NCI-H2081 (cell line): ENCODE measurements at regions not wholly inside any gene's neighbourhood (a gene's known extent, or its start where the extent isn't known, plus 50 kb on each side); places are given as distances from the start of the nearest gene placed in this dataset.
A peak's percentile ranks its signal among the peaks of the same experiment; 100 is the strongest.

Experiments
- DNase-seq, 2 experiments: peaks; one replicate each; lab custom pipeline; 2025; lab: John Stamatoyannopoulos, UW

DNA sequence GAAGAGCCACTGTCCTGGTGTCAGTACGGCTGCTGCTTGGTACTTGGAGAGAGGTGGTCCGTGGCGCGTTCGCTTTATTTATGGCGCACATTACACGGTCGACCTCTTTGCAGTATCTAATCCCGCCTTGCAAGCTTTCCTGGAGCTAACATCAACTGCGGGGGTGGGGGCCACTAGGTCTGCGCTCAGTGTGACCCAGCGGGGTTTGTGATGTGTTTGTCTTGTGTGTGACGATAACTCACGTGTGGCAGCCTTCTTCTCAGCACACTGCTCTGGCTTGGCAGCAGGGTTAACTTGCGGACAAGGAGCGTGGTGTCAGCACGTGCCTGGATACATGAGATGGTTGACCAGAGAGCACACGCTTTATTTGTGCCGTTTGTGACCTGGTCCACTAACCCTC is 122.2 kb upstream of the RTL1 start:
- DNase-seq = no peak

GRCh38 chr14:101026341-101026740 is 122.8 kb upstream of the RTL1 start:
- DNase-seq = no peak

DNA sequence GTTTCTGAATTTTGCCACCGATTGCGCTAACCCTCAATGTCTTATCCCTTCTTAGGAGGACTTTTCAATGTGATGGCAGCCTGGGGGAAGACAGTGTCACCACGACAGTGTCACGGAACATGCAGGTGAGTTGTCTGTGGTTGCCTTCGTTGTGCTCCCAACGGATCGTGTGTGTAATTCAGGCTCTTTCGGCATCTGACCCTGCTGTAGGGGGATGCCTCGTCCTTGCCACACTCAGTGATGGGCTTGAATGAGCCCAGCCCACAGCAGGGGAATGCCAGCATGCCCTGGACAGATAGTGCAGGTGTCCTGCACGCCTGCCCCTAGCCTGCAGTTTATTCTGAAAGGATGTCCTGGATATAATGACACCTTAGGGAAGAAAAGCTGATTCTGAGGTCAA is 123.8 kb upstream of the RTL1 start:
- DNase-seq = no peak

GRCh38 chr14:101027966-101028365 is 124.4 kb upstream of the RTL1 start:
- DNase-seq = no peak

- peak; percentile 56 to 84 for DNase-seq
Measured at GRCh38 chr14:101028971-101029667, 125.6 kb upstream of the RTL1 start.

DNA sequence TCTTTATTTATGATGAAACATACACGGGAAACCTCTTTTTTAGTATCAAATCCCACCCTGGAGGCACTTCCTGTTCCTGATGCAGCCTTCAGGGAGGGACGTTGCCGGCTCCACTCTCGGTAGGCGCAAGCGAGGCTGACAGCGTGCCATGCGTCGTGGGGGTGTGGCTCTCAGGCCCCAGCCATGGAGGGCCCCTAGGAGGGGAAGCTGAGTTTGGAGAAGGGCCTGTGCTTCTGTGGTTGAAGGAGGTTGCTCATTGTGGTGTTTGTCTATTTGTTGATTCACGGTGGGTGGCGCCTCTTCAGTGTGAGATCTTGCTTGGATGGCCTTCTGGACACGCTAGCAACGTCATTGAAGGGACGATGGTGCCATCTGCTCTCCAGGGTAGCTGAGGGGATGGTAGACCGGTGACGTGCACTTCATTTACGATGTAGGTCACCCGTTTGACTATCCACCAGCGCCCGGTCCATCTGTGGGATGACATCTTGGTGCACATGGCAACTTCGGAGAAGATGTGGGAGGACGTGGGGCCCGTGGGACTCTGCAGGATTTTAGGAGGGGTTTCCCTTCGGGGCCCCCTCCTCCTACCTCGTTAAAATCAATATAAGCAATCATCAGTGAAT is 126.3 kb upstream of the RTL1 start:
- no peak for DNase-seq

DNA sequence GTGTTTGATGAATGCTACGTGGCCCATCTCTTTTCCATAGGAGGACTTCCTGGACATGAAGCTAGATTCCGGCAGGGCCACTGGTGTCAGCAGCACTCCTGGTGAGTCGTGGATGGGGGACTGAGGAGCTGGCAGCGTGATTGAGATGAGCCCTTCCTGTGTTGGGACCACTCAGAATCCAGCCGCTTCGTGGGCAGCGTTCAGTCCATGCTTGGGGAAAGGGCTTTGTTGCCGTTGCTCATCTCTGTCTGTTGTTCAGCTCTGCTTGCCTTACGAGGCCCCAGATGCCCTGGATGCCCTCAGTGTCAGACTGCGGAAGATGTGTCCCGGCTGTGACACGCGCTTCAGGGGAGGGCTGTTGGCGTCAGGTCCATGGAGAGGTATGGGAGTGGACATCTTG is 127.1 kb upstream of the RTL1 start:
- DNase-seq = no peak

DNA sequence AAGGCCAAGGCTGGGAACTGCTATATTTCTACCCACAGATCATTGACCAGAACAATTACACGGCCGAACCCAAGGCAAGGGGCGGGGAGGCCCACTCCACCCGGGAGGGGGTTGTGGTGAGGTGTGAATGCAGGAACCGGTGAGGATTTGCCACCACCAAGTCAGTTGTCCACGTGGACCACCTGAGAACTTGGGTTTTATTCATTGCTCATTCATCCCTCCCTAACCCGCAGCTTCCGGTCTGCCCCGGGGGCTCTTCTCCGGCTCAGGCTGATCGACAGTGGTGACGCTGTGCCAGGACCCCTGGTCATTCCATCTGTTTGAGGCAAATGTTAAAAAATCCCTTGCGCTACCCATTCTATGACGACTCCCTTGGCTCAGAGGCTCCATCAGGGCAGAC is 127.7 kb upstream of the RTL1 start:
- DNase-seq = no peak

- no peak for DNase-seq
Measured at GRCh38 chr14:101031721-101032120, 128.2 kb upstream of the RTL1 start.

DNA sequence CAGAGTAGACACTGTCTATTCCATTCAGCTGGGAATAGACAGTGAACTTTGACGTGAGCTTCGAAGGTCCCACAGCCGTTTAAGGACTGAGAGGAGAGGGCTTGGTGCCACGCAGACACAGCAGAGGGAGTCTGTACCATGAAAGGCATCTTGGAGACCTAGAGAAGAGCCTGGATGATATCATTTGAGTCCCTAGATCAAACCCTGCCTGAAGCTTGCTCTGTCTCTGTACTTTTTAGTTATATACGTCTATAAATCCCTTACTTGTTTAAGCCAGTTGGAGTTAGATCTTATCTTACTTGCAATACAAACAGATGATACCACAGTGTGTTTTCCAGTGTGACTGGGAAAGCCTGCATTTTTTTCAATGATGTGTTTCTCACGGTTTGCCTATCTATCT is 128.9 kb upstream of the RTL1 start:
- DNase-seq = no peak

GRCh38 chr14:101033006-101033405 is 129.5 kb upstream of the RTL1 start:
- no peak for DNase-seq

DNA sequence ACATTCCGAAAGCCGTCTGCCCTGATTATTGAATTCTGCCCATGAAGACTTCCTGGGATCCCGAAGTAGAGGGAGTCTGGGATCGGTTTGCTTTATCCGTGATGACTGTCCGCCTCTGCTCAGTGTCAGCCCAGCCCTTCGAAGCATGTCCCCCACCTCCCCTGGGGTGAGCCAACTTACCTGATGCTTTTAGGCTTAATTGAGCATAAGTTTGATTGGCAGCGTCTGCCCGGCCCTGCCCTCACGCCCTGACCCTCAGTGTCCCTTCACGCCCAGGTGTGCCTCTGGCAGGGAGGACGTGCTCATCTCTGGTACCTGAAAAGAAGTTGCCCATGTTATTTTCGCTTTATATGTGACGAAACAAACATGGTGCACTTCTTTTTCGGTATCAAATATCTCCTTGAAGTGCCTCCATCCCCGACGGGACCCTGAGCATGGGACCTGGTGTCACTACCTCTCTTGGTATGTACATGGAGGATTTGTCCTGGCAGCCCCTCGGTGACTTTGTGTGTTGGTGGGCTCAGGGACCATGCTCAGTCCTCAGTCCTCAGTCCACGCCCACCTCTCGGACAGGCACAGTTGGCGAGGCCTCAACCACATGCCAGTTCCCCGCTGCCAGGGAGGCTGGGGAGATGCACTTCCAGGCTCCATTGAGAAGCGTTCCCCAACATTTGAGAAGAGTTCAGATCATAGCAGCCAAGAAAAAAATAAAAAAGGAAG is 130.1 kb upstream of the RTL1 start:
- no peak for DNase-seq

DNA sequence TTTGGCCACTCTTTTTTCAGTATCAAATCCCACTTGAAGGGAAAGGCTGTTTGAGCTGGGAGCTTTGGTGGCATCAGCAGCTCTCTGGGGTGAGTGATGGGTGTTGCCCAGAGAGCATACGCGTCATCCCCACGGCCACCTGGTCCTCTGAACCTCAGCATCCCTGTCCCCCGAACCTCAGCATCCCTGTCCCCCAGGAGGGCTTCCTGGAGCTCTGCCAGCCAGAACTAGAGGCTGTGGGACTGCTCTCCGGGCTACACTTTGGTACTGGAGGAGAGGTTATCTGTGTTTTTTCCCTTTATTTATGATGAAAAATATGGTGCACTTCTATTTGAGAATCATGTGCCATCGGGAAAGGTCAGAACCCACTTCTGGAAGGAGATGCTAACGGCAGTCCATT is 131.5 kb upstream of the RTL1 start:
- DNase-seq = no peak

DNA sequence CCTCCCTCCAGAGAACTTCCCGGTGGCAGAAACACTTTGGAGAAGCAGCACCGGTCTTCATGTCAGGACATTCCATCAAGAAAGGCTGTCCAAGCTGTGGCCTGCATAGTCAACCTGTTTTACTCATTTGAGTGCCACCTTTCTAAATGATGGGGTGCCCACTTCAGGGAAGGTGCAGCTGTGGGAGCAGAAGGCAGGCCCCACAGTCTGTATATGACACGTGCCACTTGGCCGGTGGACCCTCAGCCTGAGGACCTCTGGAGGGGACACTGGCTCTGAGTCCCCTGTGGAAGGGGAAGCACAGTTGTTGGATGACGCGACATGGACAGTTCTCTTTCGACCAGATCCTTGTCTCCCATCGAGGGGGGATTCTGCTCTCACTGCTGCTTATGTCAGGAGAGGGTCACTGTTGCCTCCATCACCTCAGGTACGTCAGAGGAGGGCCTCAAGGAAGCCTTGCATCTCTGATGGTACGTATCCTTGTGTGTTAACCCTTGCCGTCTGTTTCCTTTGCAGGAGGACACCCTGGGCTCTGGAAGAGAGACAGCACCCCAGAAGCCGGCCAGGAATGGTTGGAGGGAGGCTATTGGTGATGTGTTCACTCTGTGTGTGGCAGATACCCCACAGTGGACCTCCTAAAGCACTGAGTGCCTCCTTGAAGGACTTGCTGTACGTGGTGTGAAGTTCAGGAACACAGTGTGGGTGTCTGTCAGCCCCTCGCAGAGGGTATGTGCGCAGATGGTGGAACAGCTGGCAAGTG is 132.1 kb upstream of the RTL1 start:
- no peak for DNase-seq

DNA sequence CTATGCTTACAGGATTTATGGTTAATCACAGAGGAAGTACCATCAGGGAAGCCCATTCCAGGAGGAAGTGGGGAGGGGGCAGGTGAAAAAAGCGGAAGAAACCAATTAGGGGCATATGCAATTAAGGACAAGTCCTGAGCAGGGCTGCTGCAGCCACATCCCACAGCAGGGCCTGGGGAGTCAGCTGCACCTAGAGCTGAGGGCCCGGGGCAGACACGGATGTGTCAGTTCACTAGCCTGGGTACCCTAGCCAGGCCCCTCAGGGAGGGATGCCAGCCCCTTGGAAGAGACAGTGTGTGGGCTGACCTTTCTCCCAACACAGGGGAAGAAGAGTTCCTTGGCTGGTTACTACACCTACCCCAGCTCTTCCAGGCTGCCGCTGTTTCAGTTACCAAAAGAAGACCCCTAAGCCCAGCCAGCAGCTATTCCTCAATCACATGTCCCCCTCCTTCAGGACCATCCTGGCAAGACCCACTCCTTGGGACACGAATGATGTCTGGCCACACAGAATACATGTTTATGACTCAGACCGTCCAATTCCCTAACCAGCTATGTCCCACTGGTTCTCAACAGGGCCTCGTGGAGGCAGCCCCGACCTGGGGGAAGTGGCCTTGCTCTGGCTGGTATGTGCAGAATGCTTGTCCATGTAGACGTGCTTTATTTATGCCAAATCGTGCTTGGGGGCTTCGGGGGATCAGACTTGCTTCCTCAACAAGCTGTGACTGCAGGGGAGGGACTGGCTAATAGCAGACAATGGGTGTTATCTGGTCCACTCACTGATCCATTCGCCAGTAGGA is 133.7 kb upstream of the RTL1 start:
- DNase-seq = no peak

DNA sequence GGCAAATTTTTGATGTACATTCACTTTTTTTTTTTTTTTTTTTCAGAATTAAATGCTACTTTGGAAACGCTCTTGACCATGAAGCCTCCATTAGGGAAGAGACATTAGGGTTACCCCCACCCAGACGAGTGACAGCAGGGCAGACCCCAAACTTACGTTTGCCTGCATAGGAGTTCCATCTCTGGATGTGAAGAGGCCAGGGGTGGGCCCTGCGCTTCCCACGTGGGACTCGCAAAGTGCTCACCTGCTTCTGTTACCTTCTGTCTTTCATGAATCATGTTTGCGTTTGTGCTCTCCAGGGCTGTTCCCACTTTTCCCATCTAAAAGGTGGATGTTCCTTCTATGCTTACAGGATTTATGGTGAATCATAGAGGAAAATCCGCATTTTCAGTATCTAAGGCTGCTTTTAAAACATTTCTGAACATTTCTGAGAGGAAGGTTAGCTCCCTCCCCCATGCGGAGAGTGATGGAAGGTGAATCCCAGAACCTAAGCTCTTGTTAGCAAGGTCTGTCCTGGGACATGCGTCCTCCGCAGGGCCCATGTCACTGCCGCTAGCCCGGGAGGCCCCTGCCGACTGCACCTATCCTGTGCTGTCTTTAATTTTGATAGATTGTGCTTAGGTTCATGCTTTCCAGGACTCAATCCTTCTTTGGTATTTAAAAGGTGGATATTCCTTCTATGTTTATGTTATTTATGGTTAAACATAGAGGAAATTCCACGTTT is 135.7 kb upstream of the RTL1 start:
- DNase-seq = no peak

- DNase-seq = no peak
Measured at GRCh38 chr14:101039755-101040138, 136.2 kb upstream of the RTL1 start.

- no peak for DNase-seq
Measured at GRCh38 chr14:101040538-101041442, 137.3 kb upstream of the RTL1 start.

- no peak for DNase-seq
Measured at GRCh38 chr14:101043891-101044290, 140.4 kb upstream of the RTL1 start.

GRCh38 chr14:101044741-101045140 is 141.2 kb upstream of the RTL1 start:
- no peak for DNase-seq
